ENCODE measurements at regions not wholly inside any gene's neighbourhood (a gene's known extent, or its start where the extent isn't known, plus 50 kb on each side); places are given as distances from the start of the nearest gene placed in this dataset.

GRCh38 chr13:90120026-90120425, 1227.5 kb upstream of the MIR17HG start:
- TF ChIP-seq CTCF (IDR thresholded peaks at IDR 0.05) = no peak
- no peak for TF ChIP-seq POLR2A (IDR thresholded peaks at IDR 0.05)
- no peak for TF ChIP-seq EP300 (IDR thresholded peaks at IDR 0.05)

Measured in ovary (tissue), 3 donors.